T-cell (primary cell): ENCODE measurements at regions not wholly inside any gene's neighbourhood (a gene's known extent, or its start where the extent isn't known, plus 50 kb on each side); places are given as distances from the start of the nearest gene placed in this dataset.

Experiments used
- ATAC-seq, 4 experiments: fragments of 200-7000 bp in 3 of 4; fragments of 150-1000 bp in 1 of 4; cut with Tn5 transposase; replicated peaks in 1 of 4; 1 replicate in 3 of 4; 2 replicates in 1 of 4; pipeline ENCODE4 v1.10.0; 2021; ENCODE audit warnings: moderate library complexity in 3 of 4, mild to moderate bottlenecking in 2 of 4, moderate number of reproducible peaks in 1 of 4
- CTCF ChIA-PET, 2 donors: fragments of 300-600 bp; sonication (Branson Sonifier 250); formaldehyde crosslinking; loops; one replicate each; lab custom pipeline; 2022; ENCODE audit warnings: antibody characterized with exemption in 2 of 2; lab: Charles Lee
- POLR2A ChIA-PET, 2 donors: fragments of 300-600 bp; sonication (Branson Sonifier 250); formaldehyde crosslinking; loops; one replicate each; lab custom pipeline; 2022; ENCODE audit warnings: antibody characterized with exemption in 2 of 2; lab: Charles Lee
- DNase-seq, 35 experiments: peaks; one replicate each; pipeline versions ENCODE4 v3.0.0 to v3.0.0-alpha.2; 2013 to 2023
- H3K27ac ChIP-seq: one replicate; pipeline ENCODE4 v1.5.1; 2013; ENCODE audit warnings: low read length
- H3K27me3 ChIP-seq, 2 experiments: replicated peaks in 1 of 2; 1 replicate in 1 of 2; 2 replicates in 1 of 2; pipeline versions ENCODE4 v1.6.1 to v1.7.0; 2013; ENCODE audit warnings: low read length in 1 of 2, mixed read lengths in 1 of 2; ENCODE audit not compliant: control insufficient read depth in 2 of 2, insufficient read depth in 2 of 2; ENCODE audit errors: extremely low read depth in 1 of 2
- H3K36me3 ChIP-seq, 2 donors: 1 replicate in 1 of 2; 2 replicates in 1 of 2; pipeline versions ENCODE4 v1.6.1 to v1.7.0; 2013; ENCODE audit warnings: low read length in 1 of 2; ENCODE audit not compliant: control insufficient read depth in 2 of 2, insufficient read depth in 1 of 2; ENCODE audit errors: extremely low read depth in 1 of 2
- H3K4me1 ChIP-seq, 2 experiments: 1 replicate in 1 of 2; 2 replicates in 1 of 2; pipeline versions ENCODE4 v1.6.1 to v1.7.0; 2013; ENCODE audit warnings: low read length in 2 of 2, mixed read lengths in 1 of 2; ENCODE audit not compliant: insufficient read depth in 2 of 2, control insufficient read depth in 1 of 2; ENCODE audit errors: extremely low read depth in 1 of 2
- H3K4me3 ChIP-seq, 2 donors: 1 replicate in 1 of 2; 2 replicates in 1 of 2; pipeline versions ENCODE4 v1.5.1 to v1.7.0; 2013; ENCODE audit warnings: mild to moderate bottlenecking in 2 of 2, low read length in 1 of 2, moderate library complexity in 1 of 2; ENCODE audit not compliant: control insufficient read depth in 1 of 2; ENCODE audit errors: extremely low read depth in 1 of 2
- H3K9me3 ChIP-seq: 2 replicates; pipeline ENCODE4 v1.7.0; 2013
- H3K27ac Mint-ChIP-seq, 2 donors: one replicate each; pipeline ENCODE4 v1.8.0; 2020 to 2021; ENCODE audit warnings: mild to moderate bottlenecking in 2 of 2, mixed read lengths in 2 of 2
- H3K27me3 Mint-ChIP-seq, 2 donors: one replicate each; pipeline ENCODE4 v1.8.0; 2021 to 2022; ENCODE audit warnings: mixed read lengths in 2 of 2
- H3K36me3 Mint-ChIP-seq: one replicate; pipeline ENCODE4 v1.8.0; 2021; ENCODE audit warnings: mixed read lengths
- H3K4me1 Mint-ChIP-seq, 3 donors: one replicate each; pipeline ENCODE4 v1.8.0; 2020 to 2022; ENCODE audit warnings: mixed read lengths in 3 of 3, mild to moderate bottlenecking in 1 of 3
- H3K4me3 Mint-ChIP-seq, 3 donors: one replicate each; pipeline ENCODE4 v1.8.0; 2020 to 2022; ENCODE audit warnings: mild to moderate bottlenecking in 3 of 3, mixed read lengths in 3 of 3, moderate library complexity in 3 of 3
- H3K9me3 Mint-ChIP-seq, 3 donors: one replicate each; pipeline ENCODE4 v1.8.0; 2020 to 2022; ENCODE audit warnings: mixed read lengths in 3 of 3
- WGBS: methylation state at CpG from one replicate; pipeline ENCODE4 v1.1.5; 2013; ENCODE audit warnings: missing lambda C conversion rate; ENCODE audit not compliant: insufficient coverage; 5-methylcytosine and 5-hydroxymethylcytosine counted together

- ChIA-PET POLR2A (no interaction called here), CTCF (no interaction called here)
- Histone ChIP-seq H3K9me3 (no peaks in the 10 kb centered on the region), H3K27ac (no peak overlapping the region), H3K4me1 (no peaks in the 10 kb centered on the region), H3K27me3 (no peaks in the 10 kb centered on the region), H3K36me3 (no peaks in the 10 kb centered on the region), H3K4me3 (no peak overlapping the region)
- ATAC-seq (no peak), DNase-seq (no peak)
- peaks cover 4% of the 10 kb centered on the region in 2 donors for H3K27me3 Mint-ChIP-seq
- H3K4me3 Mint-ChIP-seq = no peak overlapping the region
- H3K9me3 Mint-ChIP-seq = peaks cover 0 to 11% (median 4%) of the 10 kb centered on the region in 3 donors
- no peaks in the 10 kb centered on the region for H3K36me3 Mint-ChIP-seq
- no peaks in the 10 kb centered on the region for H3K4me1 Mint-ChIP-seq
- H3K27ac Mint-ChIP-seq = no peak overlapping the region
These were observed 1310.0 kb upstream of the ZEB2 start for GRCh38 chr2:145829931-145830330.

GRCh38 chr2:145827235-145827634 lies 1307.3 kb upstream of the ZEB2 start:
- peak overlapping the region in 1 of 2 donors; percentile 5 for H3K27ac Mint-ChIP-seq

GRCh38 chr2:145824384-145824783 lies 1304.5 kb upstream of the ZEB2 start:
- Histone ChIP-seq H3K9me3 (no peaks in the 10 kb centered on the region), H3K4me3 (no peak overlapping the region), H3K4me1 (no peaks in the 10 kb centered on the region), H3K27ac (no peak overlapping the region), H3K36me3 (no peaks in the 10 kb centered on the region), H3K27me3 (no peaks in the 10 kb centered on the region)
- no peak for ATAC-seq
- ChIA-PET CTCF (no interaction called here), POLR2A (no interaction called here)
- Mint-ChIP-seq H3K36me3 (no peaks in the 10 kb centered on the region), H3K4me1 (no peaks in the 10 kb centered on the region), H3K27me3 (peaks cover 4% of the 10 kb centered on the region in 2 donors), H3K9me3 (peaks cover 3 to 15% (median 9%) of the 10 kb centered on the region in 3 donors), H3K27ac (no peak overlapping the region), H3K4me3 (no peak overlapping the region)
- no peak for DNase-seq
- 69% methylated on average over 2 of the region's 3 CpGs for WGBS

More at GRCh38 chr2:145827235-145827634, 1307.3 kb upstream of the ZEB2 start:
- no peaks in the 10 kb centered on the region for H3K36me3 Mint-ChIP-seq
- H3K27me3 ChIP-seq = no peaks in the 10 kb centered on the region
- H3K4me3 Mint-ChIP-seq = no peak overlapping the region
- ATAC-seq (no peak), DNase-seq (no peak)
- ChIA-PET POLR2A (no interaction called here), CTCF (no interaction called here)
- H3K9me3 ChIP-seq = no peaks in the 10 kb centered on the region
- H3K9me3 Mint-ChIP-seq = peaks cover 0 to 15% (median 4%) of the 10 kb centered on the region in 3 donors
- no peak overlapping the region for H3K27ac ChIP-seq
- no peak overlapping the region for H3K4me3 ChIP-seq
- peaks cover 4% of the 10 kb centered on the region in 2 donors for H3K27me3 Mint-ChIP-seq
- 92% methylated on average over 1 of the region's 2 CpGs for WGBS
- H3K4me1 ChIP-seq = no peaks in the 10 kb centered on the region
- H3K36me3 ChIP-seq = no peaks in the 10 kb centered on the region
- no peaks in the 10 kb centered on the region for H3K4me1 Mint-ChIP-seq

GRCh38 chr2:145822892-145823534 lies 1303.1 kb upstream of the ZEB2 start:
- Histone ChIP-seq H3K9me3 (no peaks in the 10 kb centered on the region), H3K27me3 (no peaks in the 10 kb centered on the region), H3K36me3 (no peaks in the 10 kb centered on the region), H3K4me3 (no peak overlapping the region), H3K4me1 (no peaks in the 10 kb centered on the region), H3K27ac (no peak overlapping the region)
- 86% methylated on average over 1 of the region's 2 CpGs for WGBS
- H3K36me3 Mint-ChIP-seq = no peaks in the 10 kb centered on the region
- H3K9me3 Mint-ChIP-seq = peaks cover 3 to 15% (median 5%) of the 10 kb centered on the region in 3 donors
- ChIA-PET CTCF (interaction anchor here in 1 of 2 donors (0.7 kb wide), 1 partner anchor 9 kb away, joined by 3 read pairs; no protein-coding TSS in a partner anchor), POLR2A (no interaction called here)
- DNase-seq = no peak
- no peaks in the 10 kb centered on the region for H3K27me3 Mint-ChIP-seq
- no peak overlapping the region for H3K4me3 Mint-ChIP-seq
- H3K27ac Mint-ChIP-seq = no peak overlapping the region
- no peaks in the 10 kb centered on the region for H3K4me1 Mint-ChIP-seq
- no peak for ATAC-seq

GRCh38 chr2:145820651-145821050 lies 1300.7 kb upstream of the ZEB2 start:
- peaks cover 0 to under 1% of the 10 kb centered on the region in 2 donors for H3K27me3 Mint-ChIP-seq
- no peak for DNase-seq
- H3K27ac ChIP-seq = no peak overlapping the region
- H3K36me3 ChIP-seq = no peaks in the 10 kb centered on the region
- no peak overlapping the region for H3K27ac Mint-ChIP-seq
- no peak overlapping the region for H3K4me3 ChIP-seq
- no peaks in the 10 kb centered on the region for H3K4me1 Mint-ChIP-seq
- H3K36me3 Mint-ChIP-seq = no peaks in the 10 kb centered on the region
- H3K4me3 Mint-ChIP-seq = no peak overlapping the region
- H3K9me3 ChIP-seq = no peaks in the 10 kb centered on the region
- H3K27me3 ChIP-seq = no peaks in the 10 kb centered on the region
- POLR2A ChIA-PET = no interaction called here
- H3K9me3 Mint-ChIP-seq = peaks cover 3 to 9% (median 5%) of the 10 kb centered on the region in 3 donors
- CTCF ChIA-PET = no interaction called here
- H3K4me1 ChIP-seq = no peaks in the 10 kb centered on the region
- no peak for ATAC-seq

GRCh38 chr2:145818890-145819504 lies 1299.1 kb upstream of the ZEB2 start:
- Histone ChIP-seq H3K4me1 (no peaks in the 10 kb centered on the region), H3K4me3 (no peak overlapping the region), H3K27me3 (no peaks in the 10 kb centered on the region), H3K9me3 (no peaks in the 10 kb centered on the region), H3K36me3 (no peaks in the 10 kb centered on the region), H3K27ac (no peak overlapping the region)
- H3K4me1 Mint-ChIP-seq = no peaks in the 10 kb centered on the region
- DNase-seq (no peak), ATAC-seq (no peak)
- peaks cover 0 to 3% of the 10 kb centered on the region in 2 donors for H3K27me3 Mint-ChIP-seq
- no peak overlapping the region for H3K27ac Mint-ChIP-seq
- ChIA-PET CTCF (no interaction called here), POLR2A (no interaction called here)
- H3K36me3 Mint-ChIP-seq = no peaks in the 10 kb centered on the region
- H3K9me3 Mint-ChIP-seq = peaks cover 3 to 9% (median 5%) of the 10 kb centered on the region in 3 donors
- H3K4me3 Mint-ChIP-seq = no peak overlapping the region
